Fibroblast of lung (primary cell): ENCODE measurements at regions not wholly inside any gene's neighbourhood (a gene's known extent, or its start where the extent isn't known, plus 50 kb on each side); places are given as distances from the start of the nearest gene placed in this dataset.
"Not testable (repeated sequence)": the region's sequence is repeated elsewhere in the genome, so short reads cannot be mapped to it uniquely, and the experiment has no call there.

Experiments used
- DNase-seq, 2 donors: peaks; one replicate each; pipeline versions ENCODE4 v3.0.0 to v3.0.0-alpha.2; 2010; ENCODE audit warnings: low read depth in 2 of 2
- H2AFZ ChIP-seq: 2 replicates; pipeline ENCODE4 v1.5.1; 2012; ENCODE audit warnings: low read length, control low read depth, inconsistent platforms
- H3K27ac ChIP-seq: 2 replicates; pipeline ENCODE4 v1.5.1; 2011; ENCODE audit warnings: low read length, control low read depth; ENCODE audit not compliant: insufficient read depth
- H3K27me3 ChIP-seq: 2 replicates; pipeline ENCODE4 v1.5.1; 2011; ENCODE audit warnings: mild to moderate bottlenecking, low read length; ENCODE audit not compliant: control insufficient read depth, insufficient read depth
- H3K36me3 ChIP-seq: 2 replicates; pipeline ENCODE4 v1.5.1; 2011; ENCODE audit warnings: low read length; ENCODE audit not compliant: control insufficient read depth, insufficient read depth
- H3K4me1 ChIP-seq: 2 replicates; pipeline ENCODE4 v1.5.1; 2011; ENCODE audit warnings: low read length; ENCODE audit not compliant: control insufficient read depth, insufficient read depth; ENCODE audit errors: extremely low read depth
- H3K4me2 ChIP-seq: 2 replicates; pipeline ENCODE4 v1.5.1; 2011; ENCODE audit warnings: low read length, control low read depth; ENCODE audit not compliant: insufficient read depth; ENCODE audit errors: extremely low read depth
- H3K4me3 ChIP-seq, 4 experiments: fragments of 200-600 bp in 1 of 4; sonication (generic) in 1 of 4; replicated peaks in 1 of 4; 2 replicates each; pipeline ENCODE4 v1.5.1; 2011 to 2016; ENCODE audit warnings: low read length in 4 of 4, low read depth in 3 of 4, mild to moderate bottlenecking in 3 of 4, control low read depth in 2 of 4, inconsistent platforms in 1 of 4, mixed read lengths in 1 of 4; ENCODE audit not compliant: insufficient read depth in 1 of 4; ENCODE audit errors: control extremely low read depth in 1 of 4
- H3K79me2 ChIP-seq: 2 replicates; pipeline ENCODE4 v1.5.1; 2012; ENCODE audit warnings: mild to moderate bottlenecking, low read length, inconsistent platforms; ENCODE audit not compliant: control insufficient read depth, insufficient read depth
- H3K9ac ChIP-seq: 2 replicates; pipeline ENCODE4 v1.5.1; 2011; ENCODE audit warnings: mild to moderate bottlenecking, low read length, control low read depth; ENCODE audit not compliant: insufficient read depth
- H3K9me3 ChIP-seq: 2 replicates; pipeline ENCODE4 v1.5.1; 2012; ENCODE audit warnings: low read depth, low read length; ENCODE audit not compliant: control insufficient read depth, insufficient read depth
- H4K20me1 ChIP-seq: 2 replicates; pipeline ENCODE4 v1.5.1; 2011; ENCODE audit warnings: low read length; ENCODE audit not compliant: control insufficient read depth, insufficient read depth; ENCODE audit errors: extremely low read depth
- EZH2 ChIP-seq: IDR thresholded peaks from 2 replicates; pipeline ENCODE4 v1.5.1; 2012; ENCODE audit warnings: low read length, control low read depth, mild to moderate bottlenecking; ENCODE audit errors: missing control alignments
- TF ChIP-seq, protein P1 (sequence below), 2 donors: IDR thresholded peaks in 1 of 2; conservative IDR thresholded peaks in 1 of 2; 1 replicate in 1 of 2; 2 replicates in 1 of 2; pipeline ENCODE4 v1.5.1; 2011 to 2012; ENCODE audit warnings: low read length in 2 of 2, control low read depth in 1 of 2, inconsistent platforms in 1 of 2, low read depth in 1 of 2, mild to moderate bottlenecking in 1 of 2

DNA sequence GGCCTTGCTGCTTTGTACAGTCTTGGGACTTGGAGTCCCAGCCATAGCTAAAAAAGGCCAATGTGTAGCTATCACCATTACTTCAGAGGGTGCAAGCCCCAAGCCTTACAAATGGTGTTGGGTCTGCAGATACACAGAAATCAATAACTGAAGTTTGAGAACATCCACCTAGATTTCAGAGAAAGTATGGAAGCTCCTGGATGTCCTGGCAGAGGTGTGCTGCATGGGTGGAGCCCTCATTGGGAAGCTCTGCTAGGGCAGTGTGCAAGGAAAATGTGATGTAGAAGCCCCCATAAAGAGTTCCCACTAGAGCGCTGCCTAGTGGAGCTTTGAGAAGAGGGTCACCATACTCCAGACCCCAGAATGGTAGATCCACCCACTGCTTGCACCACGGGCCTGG is 626.7 kb upstream of the COX7C start:
- Histone ChIP-seq H3K27me3 (no peaks in the 10 kb centered on the region), H3K4me2 (no peak overlapping the region), H3K4me1 (no peaks in the 10 kb centered on the region), H2AFZ (no peak overlapping the region), H3K36me3 (no peaks in the 10 kb centered on the region), H4K20me1 (no peaks in the 10 kb centered on the region), H3K4me3 (no peak overlapping the region), H3K9ac (no peak overlapping the region), H3K9me3 (no peaks in the 10 kb centered on the region), H3K79me2 (no peaks in the 10 kb centered on the region), H3K27ac (no peak overlapping the region)
- no peak for TF ChIP-seq EZH2
- TF ChIP-seq, protein P1, sequence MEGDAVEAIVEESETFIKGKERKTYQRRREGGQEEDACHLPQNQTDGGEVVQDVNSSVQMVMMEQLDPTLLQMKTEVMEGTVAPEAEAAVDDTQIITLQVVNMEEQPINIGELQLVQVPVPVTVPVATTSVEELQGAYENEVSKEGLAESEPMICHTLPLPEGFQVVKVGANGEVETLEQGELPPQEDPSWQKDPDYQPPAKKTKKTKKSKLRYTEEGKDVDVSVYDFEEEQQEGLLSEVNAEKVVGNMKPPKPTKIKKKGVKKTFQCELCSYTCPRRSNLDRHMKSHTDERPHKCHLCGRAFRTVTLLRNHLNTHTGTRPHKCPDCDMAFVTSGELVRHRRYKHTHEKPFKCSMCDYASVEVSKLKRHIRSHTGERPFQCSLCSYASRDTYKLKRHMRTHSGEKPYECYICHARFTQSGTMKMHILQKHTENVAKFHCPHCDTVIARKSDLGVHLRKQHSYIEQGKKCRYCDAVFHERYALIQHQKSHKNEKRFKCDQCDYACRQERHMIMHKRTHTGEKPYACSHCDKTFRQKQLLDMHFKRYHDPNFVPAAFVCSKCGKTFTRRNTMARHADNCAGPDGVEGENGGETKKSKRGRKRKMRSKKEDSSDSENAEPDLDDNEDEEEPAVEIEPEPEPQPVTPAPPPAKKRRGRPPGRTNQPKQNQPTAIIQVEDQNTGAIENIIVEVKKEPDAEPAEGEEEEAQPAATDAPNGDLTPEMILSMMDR (conservative IDR thresholded peaks at IDR 0.05 in 1 of 2, IDR thresholded peaks at IDR 0.05 in 1 of 2; ENCODE audit: low read depth in 1 of 2, low read length in 2 of 2): no peak
- DNase-seq: no peak

DNA sequence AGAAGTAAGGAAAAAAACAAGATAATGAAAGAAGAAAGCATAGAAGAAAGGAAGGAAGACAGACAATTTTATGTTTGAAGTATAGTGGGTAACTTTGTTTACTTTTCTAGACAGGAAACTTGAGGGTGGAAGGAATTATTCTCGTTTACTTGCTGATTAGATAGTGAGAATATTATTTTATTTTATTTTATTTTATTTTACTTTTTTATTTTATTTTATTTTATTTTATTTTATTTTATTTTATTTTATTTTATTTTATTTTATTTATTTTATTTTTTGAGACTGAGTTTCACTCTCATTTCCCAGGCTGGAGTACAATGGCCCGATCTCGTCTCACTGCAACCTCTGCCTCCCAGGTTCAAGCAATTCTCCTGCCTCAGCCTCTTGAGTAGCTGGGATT is 623.1 kb upstream of the COX7C start:
- H3K27ac ChIP-seq, H3K4me1 ChIP-seq, H2AFZ ChIP-seq, H3K9ac ChIP-seq, H3K4me3 ChIP-seq, H3K79me2 ChIP-seq, H3K27me3 ChIP-seq, DNase-seq, H3K4me2 ChIP-seq, H3K36me3 ChIP-seq, H4K20me1 ChIP-seq, H3K9me3 ChIP-seq: not testable (repeated sequence)

DNA sequence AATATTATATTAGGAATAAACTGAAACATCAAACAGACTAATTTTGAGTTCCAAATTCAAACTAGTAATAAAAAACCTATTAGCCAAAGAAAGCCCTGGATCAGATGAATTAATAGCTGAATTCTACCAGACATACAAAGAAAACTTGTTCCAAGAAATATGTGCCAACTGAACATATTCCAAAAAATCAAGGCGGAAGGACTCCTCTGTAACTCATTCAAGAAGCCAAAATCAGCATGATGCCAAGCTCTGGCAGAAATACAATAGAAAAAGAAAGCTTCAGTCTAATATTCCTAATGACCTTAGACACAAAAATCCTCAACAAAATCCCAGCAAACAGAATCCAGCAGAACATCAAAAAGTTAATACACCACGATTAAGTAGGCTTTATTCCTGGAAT is 619.1 kb upstream of the COX7C start:
- no peaks in the 10 kb centered on the region for H3K9me3 ChIP-seq
- no peak overlapping the region for H3K27ac ChIP-seq
- H4K20me1 ChIP-seq: no peaks in the 10 kb centered on the region
- H3K4me2 ChIP-seq: no peak overlapping the region
- no peak overlapping the region for H3K4me3 ChIP-seq
- no peaks in the 10 kb centered on the region for H3K27me3 ChIP-seq
- no peak overlapping the region for H3K9ac ChIP-seq
- H3K79me2 ChIP-seq: no peaks in the 10 kb centered on the region
- H3K4me1 ChIP-seq: no peaks in the 10 kb centered on the region
- TF ChIP-seq, protein P1 (conservative IDR thresholded peaks at IDR 0.05 in 1 of 2, IDR thresholded peaks at IDR 0.05 in 1 of 2; ENCODE audit: low read depth in 1 of 2, low read length in 2 of 2): no peak
- no peak for TF ChIP-seq EZH2
- no peak for DNase-seq
- no peaks in the 10 kb centered on the region for H3K36me3 ChIP-seq
- no peak overlapping the region for H2AFZ ChIP-seq

GRCh38 chr5:86008293-86008692 is 609.4 kb upstream of the COX7C start:
- H3K27me3 ChIP-seq: no peaks in the 10 kb centered on the region
- TF ChIP-seq, protein P1 (conservative IDR thresholded peaks at IDR 0.05 in 1 of 2, IDR thresholded peaks at IDR 0.05 in 1 of 2; ENCODE audit: low read depth in 1 of 2, low read length in 2 of 2): no peak
- no peak for TF ChIP-seq EZH2
- no peaks in the 10 kb centered on the region for H3K4me1 ChIP-seq
- no peak for DNase-seq
- no peak overlapping the region for H3K27ac ChIP-seq
- H3K4me3 ChIP-seq: no peak overlapping the region
- H3K9ac ChIP-seq: no peak overlapping the region
- no peak overlapping the region for H2AFZ ChIP-seq
- no peak overlapping the region for H3K4me2 ChIP-seq
- H3K79me2 ChIP-seq: no peaks in the 10 kb centered on the region
- H3K36me3 ChIP-seq: no peaks in the 10 kb centered on the region
- H4K20me1 ChIP-seq: no peaks in the 10 kb centered on the region
- H3K9me3 ChIP-seq: no peaks in the 10 kb centered on the region
